Skeletal muscle cell (primary cell): ENCODE measurements at regions not wholly inside any gene's neighbourhood (a gene's known extent, or its start where the extent isn't known, plus 50 kb on each side); places are given as distances from the start of the nearest gene placed in this dataset.
"Not testable (repeated sequence)": the region's sequence is repeated elsewhere in the genome, so short reads cannot be mapped to it uniquely, and the experiment has no call there.

ENCODE experiments used
- DNase-seq: peaks from one replicate; pipeline ENCODE4 v3.0.0-alpha.2; 2010; ENCODE audit warnings: low read depth
- H3K4me3 ChIP-seq: 2 replicates; pipeline ENCODE4 v1.5.1; 2011; ENCODE audit warnings: low read depth, mild to moderate bottlenecking, control low read depth, low read length, moderate library complexity

GRCh38 chr2:78093436-78093835, 571.3 kb upstream of the LRRTM4 start:
- DNase-seq, result no peak
- no peak overlapping the region for H3K4me3 ChIP-seq

- no peak for DNase-seq
- no peak overlapping the region for H3K4me3 ChIP-seq
Observed at GRCh38 chr2:78109272-78109671, 587.1 kb upstream of the LRRTM4 start.

GRCh38 chr2:78115291-78115690, 593.1 kb upstream of the LRRTM4 start:
- DNase-seq, result no peak
- H3K4me3 ChIP-seq, result no peak overlapping the region

- DNase-seq, result no peak
- H3K4me3 ChIP-seq, result no peak overlapping the region
Observed at GRCh38 chr2:78118037-78118436, 595.9 kb upstream of the LRRTM4 start.

DNA sequence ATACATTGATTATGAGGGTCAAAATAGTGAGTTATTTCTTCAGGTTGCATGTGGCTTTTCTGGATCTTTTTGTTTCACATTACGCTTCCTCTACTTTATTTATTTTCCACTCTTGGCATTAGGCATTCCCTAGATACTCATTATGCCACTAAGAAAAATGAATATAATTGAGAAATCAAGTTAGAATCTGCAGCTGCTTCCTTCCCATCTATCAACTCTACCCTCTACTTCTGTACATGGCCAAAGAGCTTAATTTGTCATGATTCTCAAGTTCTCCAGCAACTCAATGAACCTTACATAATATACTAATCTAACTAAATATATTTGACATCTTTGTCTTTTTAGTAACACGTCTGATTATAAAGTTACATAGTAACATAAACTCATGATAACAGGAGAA, 598.1 kb upstream of the LRRTM4 start:
- H3K4me3 ChIP-seq, result no peak overlapping the region
- DNase-seq, result no peak

DNA sequence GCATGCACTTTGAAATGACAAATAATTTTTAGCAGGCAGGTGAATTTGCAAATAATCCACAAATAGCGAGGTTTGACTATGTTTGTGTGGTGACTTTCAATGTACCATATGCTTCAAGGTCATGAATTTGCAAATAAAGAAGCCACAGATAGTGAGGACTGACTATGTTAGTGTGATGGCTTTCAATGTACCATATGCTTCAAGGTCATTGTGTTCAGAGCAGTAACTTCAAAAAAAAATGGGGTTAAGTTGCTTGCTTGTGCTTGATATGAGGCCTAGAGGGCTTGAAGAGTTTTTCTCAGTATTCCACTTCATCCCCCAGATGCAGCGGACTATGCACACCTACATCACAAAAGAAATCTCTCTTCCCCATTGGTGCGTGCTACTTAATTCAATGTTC, 602.9 kb upstream of the LRRTM4 start:
- H3K4me3 ChIP-seq, result no peak overlapping the region
- no peak for DNase-seq

- H3K4me3 ChIP-seq, result no peak overlapping the region
- peak; percentile 4 for DNase-seq
Observed at GRCh38 chr2:78127424-78127823, 605.2 kb upstream of the LRRTM4 start.

GRCh38 chr2:78132391-78133370, 610.5 kb upstream of the LRRTM4 start:
- H3K4me3 ChIP-seq, result no peak overlapping the region
- no peak for DNase-seq

DNA sequence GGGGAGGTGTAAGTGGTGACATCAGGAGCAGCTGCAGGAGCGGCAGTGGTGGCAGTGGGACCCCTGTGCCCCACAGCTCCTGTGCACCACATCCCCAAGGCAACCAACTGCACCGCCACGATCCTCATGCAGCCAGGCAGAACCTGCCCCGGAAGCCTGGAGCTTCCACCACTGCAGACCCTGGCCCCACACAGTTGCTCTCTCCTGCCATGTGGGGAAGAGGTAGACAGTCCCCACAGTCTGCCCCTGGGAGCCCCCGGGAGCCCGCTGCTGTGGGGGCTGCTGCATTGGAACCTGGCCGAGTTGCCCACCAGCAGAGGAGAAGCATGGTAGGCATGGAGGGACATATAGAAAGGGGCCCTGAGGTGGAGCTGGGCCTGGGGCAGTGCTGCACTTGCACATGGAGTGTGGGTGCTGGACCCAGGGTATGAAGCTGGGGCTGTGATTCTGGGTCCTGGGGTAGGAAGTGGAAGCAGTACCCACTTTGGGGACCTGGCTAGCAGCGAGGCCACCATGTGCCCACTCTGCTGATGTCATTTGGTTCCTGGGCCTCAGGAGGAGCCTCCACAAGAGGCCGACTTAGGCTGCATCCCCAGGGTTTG, 623.3 kb upstream of the LRRTM4 start:
- no peak for DNase-seq
- H3K4me3 ChIP-seq, result no peak overlapping the region

- DNase-seq, result no peak
- H3K4me3 ChIP-seq, result no peak overlapping the region
Observed at GRCh38 chr2:78145997-78146722, 624.0 kb upstream of the LRRTM4 start.

GRCh38 chr2:78147466-78147865, 625.3 kb upstream of the LRRTM4 start:
- H3K4me3 ChIP-seq, result no peak overlapping the region

DNA sequence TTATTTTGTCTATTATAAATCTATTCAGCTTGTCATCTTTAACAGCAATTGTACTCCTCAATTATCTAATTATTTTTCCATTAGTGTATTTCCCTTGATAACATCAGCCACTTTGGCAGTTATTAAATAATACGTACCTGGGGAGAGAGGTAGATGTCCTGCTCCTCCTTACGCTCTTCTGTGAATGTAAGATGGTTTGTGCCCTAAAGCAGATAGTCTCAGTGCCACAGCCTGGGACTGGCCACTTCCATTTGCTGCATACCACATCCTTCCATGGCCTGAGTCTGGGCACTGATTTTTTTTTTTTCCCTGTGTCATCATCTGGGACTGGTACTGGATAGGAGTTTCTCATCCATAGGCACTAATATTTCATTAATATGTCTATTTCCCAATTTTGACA, 632.4 kb upstream of the LRRTM4 start:
- H3K4me3 ChIP-seq, result no peak overlapping the region
- no peak for DNase-seq

More at GRCh38 chr2:78147466-78147865, 625.3 kb upstream of the LRRTM4 start:
- DNase-seq, result no peak

GRCh38 chr2:78162202-78162601, 640.0 kb upstream of the LRRTM4 start:
- H3K4me3 ChIP-seq, result no peak overlapping the region
- no peak for DNase-seq

- DNase-seq, H3K4me3 ChIP-seq: not testable (repeated sequence)
Observed at GRCh38 chr2:78172157-78172556, 650.0 kb upstream of the LRRTM4 start.

DNA sequence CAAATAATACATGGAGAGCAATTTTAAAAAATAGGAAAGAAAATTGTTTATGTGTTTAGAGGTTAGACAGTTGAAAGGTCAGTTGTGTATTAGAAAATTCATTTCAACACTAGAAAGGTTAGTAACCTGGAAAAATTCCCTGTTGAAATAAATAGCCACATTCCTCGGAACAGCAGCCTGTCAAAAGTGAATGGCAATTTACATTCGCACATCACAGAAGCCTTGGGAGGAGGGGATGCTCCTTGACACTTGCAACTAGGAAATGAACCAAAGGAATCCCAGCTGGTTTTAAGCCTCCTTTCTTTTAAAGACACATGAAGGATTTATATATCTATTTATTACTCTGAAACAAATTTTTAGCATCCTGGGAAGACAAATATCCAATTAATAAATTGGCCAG, 653.5 kb upstream of the LRRTM4 start:
- no peak overlapping the region for H3K4me3 ChIP-seq
- no peak for DNase-seq

DNA sequence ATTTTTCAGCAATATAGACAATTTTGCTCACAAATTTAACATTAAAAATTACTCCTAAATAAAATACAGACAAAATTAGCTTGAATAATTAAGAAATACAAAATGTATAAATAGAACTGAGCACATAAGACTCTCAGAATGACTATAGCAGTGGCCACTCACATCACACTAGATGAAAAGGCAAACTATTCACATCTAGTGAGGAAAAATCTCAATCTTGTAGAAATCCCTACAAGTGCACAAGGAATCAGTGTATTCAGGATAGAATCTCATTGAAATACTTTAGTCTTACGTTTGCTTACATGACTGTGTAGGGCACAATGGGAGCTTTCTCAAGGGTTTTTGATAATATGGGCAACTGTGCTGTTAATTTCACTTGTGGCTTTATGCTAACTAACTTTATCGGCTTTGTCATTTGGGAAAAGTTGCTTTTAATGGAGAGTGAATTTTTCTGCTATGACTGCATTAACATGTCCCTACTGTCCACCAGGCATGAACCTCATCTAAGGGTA, 678.9 kb upstream of the LRRTM4 start:
- DNase-seq, result no peak
- no peak overlapping the region for H3K4me3 ChIP-seq

- H3K4me3 ChIP-seq, result no peak overlapping the region
- no peak for DNase-seq
Observed at GRCh38 chr2:78202366-78202765, 680.2 kb upstream of the LRRTM4 start.

DNA sequence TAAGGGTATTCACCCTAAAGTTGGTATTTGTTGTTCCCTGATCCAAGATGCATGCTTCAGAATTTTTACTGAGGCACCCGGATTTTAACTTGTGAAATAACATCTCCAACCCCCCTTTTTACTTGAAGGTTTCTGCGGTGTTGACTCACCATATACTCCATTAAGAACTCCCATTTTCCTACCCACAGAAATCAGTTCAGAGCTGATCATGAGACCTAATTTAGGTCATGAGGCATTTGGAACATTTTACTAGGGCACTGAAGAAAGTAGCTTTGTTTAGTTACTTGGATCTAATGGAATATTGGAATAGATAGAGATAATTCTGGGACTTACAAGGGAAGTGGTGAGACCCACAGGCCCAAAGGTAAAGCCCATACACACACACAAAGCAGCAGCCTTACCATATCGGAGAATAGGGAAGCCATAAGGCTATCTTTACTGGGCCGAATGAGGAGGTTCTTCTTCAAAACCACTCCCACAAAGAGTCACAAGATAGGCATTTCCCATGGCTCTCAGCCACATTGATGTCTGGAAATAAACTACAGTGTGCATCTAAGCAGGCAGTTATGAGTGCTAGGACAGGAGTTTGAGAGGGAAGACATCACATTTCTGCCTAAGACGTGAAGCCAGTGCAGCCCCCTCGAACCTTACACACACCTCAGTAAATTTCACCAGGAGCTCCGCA, 681.0 kb upstream of the LRRTM4 start:
- no peak overlapping the region for H3K4me3 ChIP-seq
- DNase-seq, result no peak

- no peak overlapping the region for H3K4me3 ChIP-seq
- no peak for DNase-seq
Observed at GRCh38 chr2:78218066-78218465, 695.9 kb upstream of the LRRTM4 start.
